Tibial nerve (tissue), 3 donors: ENCODE measurements at regions not wholly inside any gene's neighbourhood (a gene's known extent, or its start where the extent isn't known, plus 50 kb on each side); places are given as distances from the start of the nearest gene placed in this dataset.
A peak's percentile ranks its signal among the peaks of the same experiment; 100 is the strongest.

Experiments
- CTCF ChIP-seq, 5 experiments: fragments of 200-600 bp in 3 of 5; fragments of 450-650 bp in 2 of 5; sonication (generic) in 3 of 5; IDR thresholded peaks; one replicate each; pipeline ENCODE4 v1.5.1; 2016 to 2019; ENCODE audit warnings: antibody characterized with exemption in 5 of 5, mild to moderate bottlenecking in 3 of 5, moderate library complexity in 2 of 5
- POLR2A ChIP-seq, 2 donors: fragments of 450-650 bp; IDR thresholded peaks; one replicate each; pipeline ENCODE4 v1.6.1; 2017; ENCODE audit warnings: antibody characterized with exemption in 2 of 2, mild to moderate bottlenecking in 2 of 2, moderate library complexity in 2 of 2

DNA sequence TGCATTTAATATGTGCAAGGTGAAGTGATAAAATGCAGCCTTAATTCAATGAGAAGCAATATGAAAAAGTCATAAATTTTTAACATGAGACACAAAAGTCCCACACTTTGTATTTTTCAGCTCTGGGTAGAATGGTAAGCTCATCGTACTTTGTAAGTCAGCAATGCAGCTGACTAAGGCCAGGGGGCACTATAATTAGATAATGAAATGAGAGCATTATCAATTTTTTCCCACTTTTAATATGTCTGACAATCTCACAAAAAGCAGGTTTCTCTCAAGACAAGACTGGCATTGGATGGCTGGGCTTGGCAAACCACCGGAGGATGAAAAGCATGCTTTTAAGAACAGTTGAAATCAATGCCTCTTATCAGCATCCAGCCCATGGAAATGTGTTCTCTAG lies 162.8 kb downstream of the FAM174A start:
- TF ChIP-seq CTCF (IDR thresholded peaks at IDR 0.05) (peak in 2 of 5 experiments; percentile 12 to 17), POLR2A (IDR thresholded peaks at IDR 0.05) (no peak)
